GM12878 (cell line): ENCODE measurements at regions not wholly inside any gene's neighbourhood (a gene's known extent, or its start where the extent isn't known, plus 50 kb on each side); places are given as distances from the start of the nearest gene placed in this dataset.

Source experiments
- ATAC-seq: fragments of 200-7000 bp; cut with Tn5 transposase; 3 replicates; pipeline ENCODE4 v1.9.1; 2020; ENCODE audit warnings: mild to moderate bottlenecking, moderate library complexity
- BruUV-seq: library from RNA; stranded (reverse); fragments of 400-500 nt; replicated peaks from 2 replicates; lab custom pipeline; 2021; lab: Mats Ljungman, UMichigan
- CTCF ChIA-PET: fragments of 300-600 bp; sonication (Branson Sonifier 250); formaldehyde crosslinking; extraction: SDS; loops from one replicate; lab custom pipeline; 2021; ENCODE audit warnings: inconsistent platforms; lab: Yijun Ruan, JAX
- POLR2A ChIA-PET: fragments of 350-600 bp; formaldehyde crosslinking; extraction: SDS; loops from one replicate; lab custom pipeline; 2021; ENCODE audit warnings: inconsistent platforms; lab: Charles Lee
- RAD21 ChIA-PET: fragments of 300-600 bp; sonication (Branson Sonifier 250); formaldehyde crosslinking; loops from one replicate; lab custom pipeline; 2023; ENCODE audit warnings: antibody characterized with exemption; ENCODE audit not compliant: unreplicated experiment; lab: Charles Lee
- SMC1A ChIA-PET: fragments of 300-600 bp; sonication (Branson Sonifier 250); formaldehyde crosslinking; loops from one replicate; lab custom pipeline; 2023; ENCODE audit not compliant: unreplicated experiment, uncharacterized antibody; lab: Charles Lee
- DNase-seq: peaks from one replicate; pipeline ENCODE4 v3.0.0-alpha.2; 2011; ENCODE audit warnings: low read depth, low spot score
- FAIRE-seq: peaks from 3 replicates; lab custom pipeline; 2011; peaks lifted over from hg19 to GRCh38; lab: Jason Lieb, UNC
- H2AFZ ChIP-seq: 2 replicates; pipeline ENCODE4 v1.6.0; 2011; ENCODE audit warnings: low read depth, low read length, control low read depth; ENCODE audit not compliant: control insufficient read depth
- H3K27ac ChIP-seq: 2 replicates; pipeline ENCODE4 v1.5.1; 2011; ENCODE audit warnings: control low read depth; ENCODE audit not compliant: control insufficient read depth, insufficient read depth
- H3K27me3 ChIP-seq, 2 experiments: replicated peaks in 1 of 2; 2 replicates each; pipeline versions ENCODE4 v1.6.0 to v1.6.1; 2011; ENCODE audit warnings: low read length in 1 of 2; ENCODE audit not compliant: control insufficient read depth in 2 of 2, insufficient read depth in 2 of 2
- H3K36me3 ChIP-seq, 2 experiments: 2 replicates each; pipeline ENCODE4 v1.5.1; 2011; ENCODE audit warnings: low read length in 1 of 2; ENCODE audit not compliant: control insufficient read depth in 2 of 2, insufficient read depth in 2 of 2
- H3K4me1 ChIP-seq: 2 replicates; pipeline ENCODE4 v1.6.1; 2011; ENCODE audit warnings: mild to moderate bottlenecking, low read length, moderate library complexity, mixed read lengths; ENCODE audit not compliant: control insufficient read depth, insufficient read depth
- H3K4me2 ChIP-seq: 2 replicates; pipeline ENCODE4 v1.6.0; 2011; ENCODE audit warnings: control low read depth; ENCODE audit not compliant: control insufficient read depth, insufficient read depth
- H3K4me3 ChIP-seq: fragments of 200-600 bp; sonication (generic); 2 replicates; pipeline ENCODE4 v1.5.1; 2016
- H3K79me2 ChIP-seq: 2 replicates; pipeline ENCODE4 v1.6.0; 2011; ENCODE audit warnings: low read length; ENCODE audit not compliant: control insufficient read depth, insufficient read depth
- H3K9ac ChIP-seq: 2 replicates; pipeline ENCODE4 v1.8.0; 2011; ENCODE audit warnings: low read length, control low read depth, mixed read lengths; ENCODE audit not compliant: control insufficient read depth, insufficient read depth
- H3K9me3 ChIP-seq: replicated peaks from 3 replicates; pipeline ENCODE4 v1.5.1; 2011; ENCODE audit warnings: mild to moderate bottlenecking, low read length; ENCODE audit not compliant: control insufficient read depth, insufficient read depth
- H4K20me1 ChIP-seq: 2 replicates; pipeline ENCODE4 v1.6.0; 2011; ENCODE audit not compliant: control insufficient read depth, insufficient read depth
- ASH2L ChIP-seq: fragments of 300-600, 200-600 bp; sonication (generic); IDR thresholded peaks from 2 replicates; pipeline ENCODE4 v1.6.1; 2017; ENCODE audit warnings: low read depth, mild to moderate bottlenecking, borderline replicate concordance
- BCL11A ChIP-seq: IDR thresholded peaks from 2 replicates; pipeline ENCODE4 v1.6.1; 2011; ENCODE audit warnings: low read depth, low read length
- CBX3 ChIP-seq: fragments of 200-600 bp; sonication (generic); IDR thresholded peaks from 2 replicates; pipeline ENCODE4 v1.6.1; 2016; ENCODE audit warnings: low read depth, borderline replicate concordance
- CREM ChIP-seq: IDR thresholded peaks from 2 replicates; pipeline ENCODE4 v1.6.1; 2014; ENCODE audit warnings: antibody characterized with exemption, low read depth
- ETV6 ChIP-seq, 2 experiments: fragments of 450-650 bp in 1 of 2; IDR thresholded peaks in 1 of 2; conservative IDR thresholded peaks in 1 of 2; 2 replicates each; pipeline ENCODE4 v1.6.1; 2014; ENCODE audit warnings: antibody characterized with exemption in 1 of 2, borderline replicate concordance in 1 of 2, low read depth in 1 of 2, mild to moderate bottlenecking in 1 of 2, moderate library complexity in 1 of 2
- EZH2 ChIP-seq: IDR thresholded peaks from 2 replicates; pipeline ENCODE4 v1.6.1; 2012; ENCODE audit warnings: low read depth, mild to moderate bottlenecking, control low read depth, inconsistent platforms, low read length, borderline replicate concordance; ENCODE audit not compliant: control insufficient read depth
- FOS ChIP-seq: IDR thresholded peaks from 3 replicates; pipeline ENCODE4 v1.6.1; 2011; ENCODE audit warnings: borderline replicate concordance; ENCODE audit not compliant: insufficient read length; ENCODE audit errors: extremely low read depth
- JUNB ChIP-seq: IDR thresholded peaks from 2 replicates; pipeline ENCODE4 v1.6.1; 2016; ENCODE audit warnings: antibody characterized with exemption, mild to moderate bottlenecking
- NBN ChIP-seq: fragments of 450-650 bp; IDR thresholded peaks from 2 replicates; pipeline ENCODE4 v1.6.1; 2016
- NFYB ChIP-seq: IDR thresholded peaks from 2 replicates; pipeline ENCODE4 v1.6.1; 2011; ENCODE audit warnings: low read depth, mild to moderate bottlenecking, low read length, improper control_type of control experiment, moderate library complexity; ENCODE audit not compliant: insufficient read depth
- NR2F1 ChIP-seq: fragments of 450-650 bp; conservative IDR thresholded peaks from 2 replicates; pipeline ENCODE4 v1.6.1; 2017; ENCODE audit warnings: mild to moderate bottlenecking
- TARDBP ChIP-seq: IDR thresholded peaks from 2 replicates; pipeline ENCODE4 v1.6.1; 2016; ENCODE audit warnings: borderline replicate concordance
- TBL1XR1 ChIP-seq: IDR thresholded peaks from 2 replicates; pipeline ENCODE4 v1.6.1; 2012; ENCODE audit warnings: low read depth, low read length, improper control_type of control experiment
- TCF3 ChIP-seq: IDR thresholded peaks from 2 replicates; pipeline ENCODE4 v1.6.1; 2012; ENCODE audit warnings: low read depth, mild to moderate bottlenecking, low read length, borderline replicate concordance; ENCODE audit not compliant: insufficient read depth
- ZNF274 ChIP-seq: IDR thresholded peaks from one replicate; pipeline ENCODE4 v1.8.0; 2011; ENCODE audit not compliant: insufficient read length, insufficient read depth
- in situ Hi-C: fragments of 300-500 bp; cut with MboI; formaldehyde crosslinking; loops from 9 replicates; pipeline ENCODE4 v1.14.3; 2018; ENCODE audit warnings: mixed read lengths
- intact Hi-C: fragments of 100-400 bp; cut with micrococcal nuclease; formaldehyde crosslinking; loops from one replicate; pipeline ENCODE4 v1.14.2; 2022; ENCODE audit not compliant: unreplicated experiment
- TF ChIP-seq, protein P1 (sequence below): fragments of 450-650 bp; formaldehyde crosslinking; IDR thresholded peaks from 2 replicates; pipeline ENCODE4 v1.4.0; 2020; ENCODE audit warnings: mild to moderate bottlenecking, moderate library complexity
- TF ChIP-seq, protein P2 (sequence below): fragments of 450-650 bp; IDR thresholded peaks from 2 replicates; pipeline ENCODE4 v1.6.1; 2016; ENCODE audit warnings: mild to moderate bottlenecking
- TF ChIP-seq, protein P3 (sequence below): fragments of 450-650 bp; IDR thresholded peaks from 2 replicates; pipeline ENCODE4 v1.6.1; 2016; ENCODE audit warnings: mild to moderate bottlenecking, moderate library complexity, borderline replicate concordance

DNA sequence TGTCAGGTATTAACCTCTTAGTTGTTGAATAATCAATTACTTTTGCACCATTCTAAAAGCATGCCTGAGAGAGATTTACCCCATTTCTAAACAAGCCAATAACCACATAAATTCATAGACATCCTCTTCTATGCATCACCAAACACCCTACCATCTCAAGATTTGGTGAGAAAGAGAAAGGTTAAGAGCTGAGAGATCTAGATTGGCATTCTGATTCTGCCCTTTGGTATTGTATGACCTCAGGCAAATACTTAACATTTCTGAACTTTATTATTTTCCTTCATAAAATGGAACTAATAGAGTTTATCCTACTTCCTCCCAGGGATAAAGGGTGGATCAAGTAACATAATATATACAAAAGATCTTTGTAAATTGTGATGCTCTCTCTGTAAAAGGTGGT, 146.5 kb upstream of the MME start:
- ChIA-PET SMC1A (no interaction called here), POLR2A (no interaction called here), CTCF (no interaction called here), RAD21 (no interaction called here)
- Histone ChIP-seq H3K79me2 (no peaks in the 10 kb centered on the region), H3K9ac (no peak overlapping the region), H3K4me2 (no peak overlapping the region), H3K4me3 (no peak overlapping the region), H3K4me1 (no peaks in the 10 kb centered on the region), H3K27me3 (no peaks in the 10 kb centered on the region), H3K36me3 (no peaks in the 10 kb centered on the region), H3K9me3 (no peaks in the 10 kb centered on the region), H2AFZ (no peak overlapping the region), H4K20me1 (no peaks in the 10 kb centered on the region), H3K27ac (no peak overlapping the region)
- FAIRE-seq: no peak
- no peak for ATAC-seq
- in situ Hi-C loops (no loop called here), intact Hi-C loops (no loop called here)
- no peak for DNase-seq
- BruUV-seq: no TSS peak
- TF ChIP-seq ZNF274: no peak
- no peak for TF ChIP-seq TBL1XR1
- TF ChIP-seq NBN: no peak
- no peak for TF ChIP-seq ASH2L
- no peak for TF ChIP-seq EZH2
- TF ChIP-seq FOS: no peak
- TF ChIP-seq ETV6 (conservative IDR thresholded peaks at IDR 0.05 in 1 of 2, IDR thresholded peaks at IDR 0.05 in 1 of 2; ENCODE audit: borderline replicate concordance in 1 of 2, low read depth in 1 of 2): no peak
- TF ChIP-seq JUNB: no peak
- no peak for TF ChIP-seq CREM
- no peak for TF ChIP-seq TCF3
- TF ChIP-seq BCL11A: no peak
- TF ChIP-seq, protein P1, sequence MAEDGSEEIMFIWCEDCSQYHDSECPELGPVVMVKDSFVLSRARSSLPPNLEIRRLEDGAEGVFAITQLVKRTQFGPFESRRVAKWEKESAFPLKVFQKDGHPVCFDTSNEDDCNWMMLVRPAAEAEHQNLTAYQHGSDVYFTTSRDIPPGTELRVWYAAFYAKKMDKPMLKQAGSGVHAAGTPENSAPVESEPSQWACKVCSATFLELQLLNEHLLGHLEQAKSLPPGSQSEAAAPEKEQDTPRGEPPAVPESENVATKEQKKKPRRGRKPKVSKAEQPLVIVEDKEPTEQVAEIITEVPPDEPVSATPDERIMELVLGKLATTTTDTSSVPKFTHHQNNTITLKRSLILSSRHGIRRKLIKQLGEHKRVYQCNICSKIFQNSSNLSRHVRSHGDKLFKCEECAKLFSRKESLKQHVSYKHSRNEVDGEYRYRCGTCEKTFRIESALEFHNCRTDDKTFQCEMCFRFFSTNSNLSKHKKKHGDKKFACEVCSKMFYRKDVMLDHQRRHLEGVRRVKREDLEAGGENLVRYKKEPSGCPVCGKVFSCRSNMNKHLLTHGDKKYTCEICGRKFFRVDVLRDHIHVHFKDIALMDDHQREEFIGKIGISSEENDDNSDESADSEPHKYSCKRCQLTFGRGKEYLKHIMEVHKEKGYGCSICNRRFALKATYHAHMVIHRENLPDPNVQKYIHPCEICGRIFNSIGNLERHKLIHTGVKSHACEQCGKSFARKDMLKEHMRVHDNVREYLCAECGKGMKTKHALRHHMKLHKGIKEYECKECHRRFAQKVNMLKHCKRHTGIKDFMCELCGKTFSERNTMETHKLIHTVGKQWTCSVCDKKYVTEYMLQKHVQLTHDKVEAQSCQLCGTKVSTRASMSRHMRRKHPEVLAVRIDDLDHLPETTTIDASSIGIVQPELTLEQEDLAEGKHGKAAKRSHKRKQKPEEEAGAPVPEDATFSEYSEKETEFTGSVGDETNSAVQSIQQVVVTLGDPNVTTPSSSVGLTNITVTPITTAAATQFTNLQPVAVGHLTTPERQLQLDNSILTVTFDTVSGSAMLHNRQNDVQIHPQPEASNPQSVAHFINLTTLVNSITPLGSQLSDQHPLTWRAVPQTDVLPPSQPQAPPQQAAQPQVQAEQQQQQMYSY (CRISPR knock-in tag): no peak
- TF ChIP-seq NR2F1: no peak
- TF ChIP-seq CBX3: no peak
- no peak for TF ChIP-seq NFYB
- TF ChIP-seq, protein P2, sequence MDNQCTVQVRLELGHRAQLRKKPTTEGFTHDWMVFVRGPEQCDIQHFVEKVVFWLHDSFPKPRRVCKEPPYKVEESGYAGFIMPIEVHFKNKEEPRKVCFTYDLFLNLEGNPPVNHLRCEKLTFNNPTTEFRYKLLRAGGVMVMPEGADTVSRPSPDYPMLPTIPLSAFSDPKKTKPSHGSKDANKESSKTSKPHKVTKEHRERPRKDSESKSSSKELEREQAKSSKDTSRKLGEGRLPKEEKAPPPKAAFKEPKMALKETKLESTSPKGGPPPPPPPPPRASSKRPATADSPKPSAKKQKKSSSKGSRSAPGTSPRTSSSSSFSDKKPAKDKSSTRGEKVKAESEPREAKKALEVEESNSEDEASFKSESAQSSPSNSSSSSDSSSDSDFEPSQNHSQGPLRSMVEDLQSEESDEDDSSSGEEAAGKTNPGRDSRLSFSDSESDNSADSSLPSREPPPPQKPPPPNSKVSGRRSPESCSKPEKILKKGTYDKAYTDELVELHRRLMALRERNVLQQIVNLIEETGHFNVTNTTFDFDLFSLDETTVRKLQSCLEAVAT: no peak
- no peak for TF ChIP-seq TARDBP
- TF ChIP-seq, protein P3, sequence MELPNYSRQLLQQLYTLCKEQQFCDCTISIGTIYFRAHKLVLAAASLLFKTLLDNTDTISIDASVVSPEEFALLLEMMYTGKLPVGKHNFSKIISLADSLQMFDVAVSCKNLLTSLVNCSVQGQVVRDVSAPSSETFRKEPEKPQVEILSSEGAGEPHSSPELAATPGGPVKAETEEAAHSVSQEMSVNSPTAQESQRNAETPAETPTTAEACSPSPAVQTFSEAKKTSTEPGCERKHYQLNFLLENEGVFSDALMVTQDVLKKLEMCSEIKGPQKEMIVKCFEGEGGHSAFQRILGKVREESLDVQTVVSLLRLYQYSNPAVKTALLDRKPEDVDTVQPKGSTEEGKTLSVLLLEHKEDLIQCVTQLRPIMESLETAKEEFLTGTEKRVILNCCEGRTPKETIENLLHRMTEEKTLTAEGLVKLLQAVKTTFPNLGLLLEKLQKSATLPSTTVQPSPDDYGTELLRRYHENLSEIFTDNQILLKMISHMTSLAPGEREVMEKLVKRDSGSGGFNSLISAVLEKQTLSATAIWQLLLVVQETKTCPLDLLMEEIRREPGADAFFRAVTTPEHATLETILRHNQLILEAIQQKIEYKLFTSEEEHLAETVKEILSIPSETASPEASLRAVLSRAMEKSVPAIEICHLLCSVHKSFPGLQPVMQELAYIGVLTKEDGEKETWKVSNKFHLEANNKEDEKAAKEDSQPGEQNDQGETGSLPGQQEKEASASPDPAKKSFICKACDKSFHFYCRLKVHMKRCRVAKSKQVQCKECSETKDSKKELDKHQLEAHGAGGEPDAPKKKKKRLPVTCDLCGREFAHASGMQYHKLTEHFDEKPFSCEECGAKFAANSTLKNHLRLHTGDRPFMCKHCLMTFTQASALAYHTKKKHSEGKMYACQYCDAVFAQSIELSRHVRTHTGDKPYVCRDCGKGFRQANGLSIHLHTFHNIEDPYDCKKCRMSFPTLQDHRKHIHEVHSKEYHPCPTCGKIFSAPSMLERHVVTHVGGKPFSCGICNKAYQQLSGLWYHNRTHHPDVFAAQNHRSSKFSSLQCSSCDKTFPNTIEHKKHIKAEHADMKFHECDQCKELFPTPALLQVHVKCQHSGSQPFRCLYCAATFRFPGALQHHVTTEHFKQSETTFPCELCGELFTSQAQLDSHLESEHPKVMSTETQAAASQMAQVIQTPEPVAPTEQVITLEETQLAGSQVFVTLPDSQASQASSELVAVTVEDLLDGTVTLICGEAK: no peak
